SHP77 treated with DMSO at 0.1 percent for 48 hours (cell line): ENCODE measurements at regions not wholly inside any gene's neighbourhood (a gene's known extent, or its start where the extent isn't known, plus 50 kb on each side); places are given as distances from the start of the nearest gene placed in this dataset.

ENCODE experiments used
- DNase-seq: peaks from one replicate; lab custom pipeline; 2025; lab: John Stamatoyannopoulos, UW

DNA sequence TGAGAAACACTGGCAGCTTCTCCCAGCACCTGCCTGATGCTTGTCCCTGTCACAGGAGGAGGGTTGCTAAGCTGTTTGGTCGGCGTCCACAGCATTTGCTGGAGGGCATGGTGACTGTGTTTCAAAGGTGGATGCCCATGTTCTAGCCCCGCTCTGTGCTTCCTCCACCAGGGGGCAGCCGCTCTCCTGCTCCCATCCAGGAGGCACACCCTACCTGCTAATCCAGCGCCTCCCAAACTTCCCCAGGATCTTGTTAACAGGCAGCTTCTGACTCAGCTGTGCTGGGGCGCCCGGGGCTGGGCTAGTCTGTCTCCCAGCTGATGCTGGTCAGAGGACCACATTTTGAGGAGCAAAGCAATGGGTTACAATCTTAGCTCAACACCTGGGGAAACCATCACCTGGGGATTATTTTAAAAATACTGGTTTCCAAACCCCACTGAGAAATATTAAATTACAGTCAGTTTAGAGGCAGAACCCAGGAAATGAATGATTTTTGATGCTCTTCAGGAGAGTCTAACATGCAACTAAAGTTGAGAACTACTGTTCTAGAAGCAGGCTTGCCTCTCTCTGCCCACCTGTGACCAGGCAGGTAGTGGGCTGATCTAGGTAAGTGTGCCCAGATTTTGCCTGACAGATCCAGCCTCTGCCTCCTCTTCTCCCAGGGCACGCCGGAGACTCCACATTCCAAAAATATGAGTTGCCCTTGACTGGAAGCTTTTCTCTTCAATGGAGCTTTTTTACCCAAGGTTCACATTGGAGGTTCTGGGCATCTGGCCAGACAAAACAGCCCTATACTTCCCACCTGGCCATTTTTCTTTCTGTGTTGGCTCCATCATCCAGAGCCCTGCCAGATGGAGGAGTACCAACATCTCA, 92.7 kb upstream of the GPR26 start:
- DNase-seq: no peak

DNA sequence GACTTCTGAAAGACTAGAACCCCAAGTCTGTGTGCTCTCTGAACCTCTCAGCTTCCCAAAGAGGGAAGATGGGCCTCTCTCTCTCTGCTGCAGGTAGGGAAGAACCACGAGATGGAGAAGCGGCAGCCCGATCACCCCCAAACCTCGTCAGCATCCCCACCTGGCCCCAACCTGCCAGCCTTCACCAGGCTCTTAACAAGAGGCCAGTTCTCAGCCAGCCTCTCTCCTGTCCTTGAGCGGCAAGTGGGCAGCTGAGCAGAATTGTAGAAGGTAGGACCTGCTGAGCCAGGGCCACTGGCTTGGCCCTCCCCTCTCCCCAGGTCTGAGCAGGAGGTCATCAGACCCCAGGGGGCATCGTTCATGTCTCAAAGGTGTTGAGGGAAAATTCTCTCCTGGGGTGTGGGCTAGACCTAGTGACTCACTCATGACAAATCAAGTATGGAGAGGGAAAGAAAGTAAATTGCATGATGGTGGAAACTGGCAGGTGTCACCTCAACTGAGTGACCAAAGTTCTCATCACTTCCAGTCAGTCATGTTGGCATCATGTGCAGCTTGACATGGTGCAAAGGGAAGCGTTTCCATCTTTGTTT, 92.0 kb upstream of the GPR26 start:
- no peak for DNase-seq

DNA sequence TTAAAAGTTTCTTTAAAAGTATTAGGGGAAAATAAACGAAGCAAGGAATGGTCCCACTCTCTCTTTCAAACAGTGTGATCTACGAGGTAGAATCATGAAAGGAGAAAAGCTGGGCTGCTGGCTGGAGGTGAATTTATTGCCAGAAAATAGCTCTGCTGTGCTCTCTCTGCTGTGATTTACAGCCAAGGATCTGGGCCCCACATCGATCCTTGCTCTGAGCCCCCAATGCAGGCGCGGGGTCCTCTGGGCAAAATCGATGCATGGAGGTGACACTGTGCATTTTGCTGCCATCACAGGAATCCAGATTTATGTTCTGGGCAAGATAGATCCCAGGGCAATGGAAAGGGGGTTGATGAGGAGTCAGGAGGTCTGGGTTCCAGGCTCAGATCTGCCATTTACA, 91.0 kb upstream of the GPR26 start:
- DNase-seq: no peak

DNA sequence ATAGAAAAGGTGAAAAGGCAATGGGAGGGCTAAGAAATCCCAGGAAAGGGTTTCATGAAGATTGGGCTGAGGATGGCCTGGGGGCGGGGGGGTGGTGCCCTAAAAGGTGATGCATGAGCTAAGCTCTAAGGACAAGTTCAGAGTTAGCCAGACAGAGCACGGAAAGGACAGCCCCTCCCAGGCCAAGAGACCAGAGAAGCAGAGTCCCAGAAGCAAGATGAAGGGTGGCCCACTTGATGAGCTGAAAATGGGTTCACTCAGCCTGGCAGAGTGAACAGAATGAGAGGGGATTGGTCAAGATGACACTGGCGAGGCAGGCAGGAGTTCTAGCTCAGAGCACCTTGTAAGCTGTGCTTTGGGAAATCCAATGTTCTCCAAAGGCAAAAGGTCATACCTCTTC, 89.4 kb upstream of the GPR26 start:
- no peak for DNase-seq

DNA sequence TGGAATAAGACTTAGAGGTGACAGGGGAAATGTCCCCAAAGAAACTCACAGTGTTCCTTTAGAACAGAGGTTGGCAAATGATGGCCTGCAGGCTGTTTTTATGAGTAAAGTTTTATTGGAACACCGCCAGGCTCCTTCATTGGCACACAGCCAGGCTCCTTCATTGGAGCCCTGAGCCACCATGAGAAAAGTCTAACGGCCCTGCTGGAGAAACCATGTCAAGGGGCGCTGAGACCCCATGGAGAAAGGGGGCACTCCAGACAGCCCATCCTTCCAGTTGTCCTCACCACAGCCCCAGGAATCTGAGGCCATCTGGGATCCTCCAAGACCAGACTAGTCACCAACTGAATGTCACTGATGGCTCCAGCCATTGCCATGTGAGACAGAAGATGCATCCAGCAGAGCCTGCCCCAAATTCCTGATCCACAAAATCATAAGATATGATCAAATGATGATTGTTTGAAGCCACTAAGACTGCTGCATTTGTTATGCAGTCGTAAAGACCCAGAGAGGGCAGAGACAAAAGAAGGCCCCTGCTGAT, 88.2 kb upstream of the GPR26 start:
- no peak for DNase-seq

DNA sequence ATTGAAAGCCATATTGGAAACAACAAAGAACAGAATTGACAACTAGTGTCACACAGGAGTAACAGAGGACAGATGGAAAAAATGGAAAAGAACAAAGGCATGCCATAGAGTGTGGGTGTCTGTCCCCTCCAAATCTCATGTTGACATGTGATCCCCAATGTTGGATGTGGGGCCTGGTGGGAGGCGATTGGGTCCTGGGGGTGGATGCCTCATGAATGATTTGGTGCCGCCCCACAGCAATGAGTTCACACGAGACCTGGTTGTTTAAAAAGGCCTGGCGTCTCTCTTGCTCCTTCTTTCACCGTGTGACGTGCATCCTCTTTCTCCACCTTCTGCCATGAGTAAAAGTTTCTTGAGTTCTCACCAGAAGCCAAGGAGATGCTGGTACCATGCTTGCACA, 87.4 kb upstream of the GPR26 start:
- no peak for DNase-seq

DNA sequence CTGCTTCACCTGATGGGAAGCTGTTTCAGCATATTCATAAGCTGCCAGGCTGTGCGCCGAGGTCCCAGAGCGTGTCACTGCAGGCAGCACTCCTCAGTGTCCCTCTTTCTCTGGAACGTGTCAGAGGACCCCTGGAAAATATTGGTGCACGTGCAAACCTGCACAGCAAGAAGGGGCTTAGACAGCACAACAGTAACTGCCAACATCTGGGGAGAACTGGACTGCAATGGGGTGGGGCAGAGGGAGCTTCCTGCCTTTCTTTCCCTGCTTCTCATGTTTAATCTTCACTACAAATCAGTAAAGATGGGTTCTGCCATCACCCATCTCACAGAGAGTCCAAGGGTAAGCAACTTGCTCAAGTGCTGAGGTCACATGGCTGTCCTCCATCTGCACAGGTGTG, 86.5 kb upstream of the GPR26 start:
- DNase-seq: no peak

DNA sequence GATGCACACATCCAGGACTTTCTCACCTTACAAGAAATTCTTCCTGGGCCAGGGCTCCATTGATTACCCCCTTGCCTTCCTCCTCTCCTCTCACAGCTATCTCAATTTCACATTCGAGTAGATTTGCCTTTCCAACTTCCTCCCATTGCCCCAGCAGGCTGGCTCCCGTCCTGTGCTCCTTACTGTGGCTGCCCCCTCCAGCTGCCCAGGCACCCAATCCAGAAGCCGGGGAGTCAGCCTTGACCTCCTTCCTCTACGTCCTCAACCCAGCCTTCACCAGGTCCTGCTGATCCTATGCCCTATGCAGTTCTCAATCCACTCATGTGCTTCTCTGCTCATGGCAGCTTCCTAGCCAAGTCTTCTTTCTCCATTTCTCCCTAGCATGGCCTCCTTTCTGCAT, 85.7 kb upstream of the GPR26 start:
- DNase-seq: no peak

DNA sequence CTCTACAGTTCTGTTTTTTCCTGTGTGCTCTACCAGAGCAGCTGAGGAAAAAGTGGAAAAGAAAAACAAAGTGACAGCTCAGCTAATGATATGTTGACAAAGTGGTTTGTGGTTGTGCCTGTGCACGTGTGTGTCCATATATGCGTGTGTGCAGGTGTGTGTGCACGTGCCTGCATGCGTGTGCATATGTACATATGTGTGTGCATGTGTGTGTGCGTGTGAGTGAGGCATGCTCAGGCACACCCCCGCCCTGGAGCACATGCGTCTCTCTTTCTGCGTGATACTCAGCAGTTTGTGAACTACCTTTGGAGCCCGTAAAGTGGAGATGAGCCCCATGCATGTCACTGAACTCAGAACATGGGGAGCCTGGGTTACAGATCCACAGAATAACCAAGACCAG, 84.5 kb upstream of the GPR26 start:
- DNase-seq: no peak

DNA sequence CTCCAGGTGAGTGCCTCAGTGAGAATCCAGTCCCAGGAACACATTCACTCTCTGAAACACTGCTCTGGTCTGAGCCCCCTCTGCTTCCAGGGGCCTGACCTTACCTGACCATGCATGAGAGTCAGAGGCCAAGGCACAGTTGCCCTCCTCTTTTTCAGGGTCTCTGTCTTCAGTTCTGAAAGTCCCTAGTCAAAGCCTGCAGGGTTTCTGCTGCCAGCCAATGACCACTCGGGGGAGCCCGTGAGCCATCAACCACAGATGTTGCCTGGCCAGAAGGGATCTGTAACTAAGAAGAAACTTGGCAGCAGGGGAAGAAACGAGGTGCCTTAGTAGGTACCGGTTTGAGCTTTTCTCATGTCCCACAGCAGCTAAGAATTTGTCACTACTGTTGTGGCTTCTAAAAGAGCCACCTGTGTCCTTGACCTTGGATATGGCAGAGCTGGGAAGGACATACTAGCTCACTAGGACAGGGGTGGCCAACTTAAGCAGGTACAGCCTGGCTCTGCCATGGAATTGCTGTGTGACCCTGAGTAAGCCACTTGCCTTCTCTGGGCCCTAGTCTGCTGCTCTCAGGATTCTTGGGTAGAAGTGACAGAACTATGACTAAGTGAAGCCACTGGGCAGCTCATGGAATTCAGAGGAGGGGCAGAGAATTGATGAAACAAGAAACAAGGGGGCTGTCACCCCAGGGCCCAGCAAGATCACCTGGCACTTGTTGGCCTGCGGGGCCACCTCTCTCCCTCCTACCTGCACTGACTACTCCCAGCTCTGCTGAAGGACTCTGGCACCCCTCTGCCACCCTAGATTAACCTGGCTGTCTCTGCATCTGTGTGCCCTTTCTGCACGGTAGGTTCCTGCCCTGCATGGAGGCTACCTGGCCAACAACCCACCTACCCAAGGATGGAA, 83.8 kb upstream of the GPR26 start:
- DNase-seq: no peak

DNA sequence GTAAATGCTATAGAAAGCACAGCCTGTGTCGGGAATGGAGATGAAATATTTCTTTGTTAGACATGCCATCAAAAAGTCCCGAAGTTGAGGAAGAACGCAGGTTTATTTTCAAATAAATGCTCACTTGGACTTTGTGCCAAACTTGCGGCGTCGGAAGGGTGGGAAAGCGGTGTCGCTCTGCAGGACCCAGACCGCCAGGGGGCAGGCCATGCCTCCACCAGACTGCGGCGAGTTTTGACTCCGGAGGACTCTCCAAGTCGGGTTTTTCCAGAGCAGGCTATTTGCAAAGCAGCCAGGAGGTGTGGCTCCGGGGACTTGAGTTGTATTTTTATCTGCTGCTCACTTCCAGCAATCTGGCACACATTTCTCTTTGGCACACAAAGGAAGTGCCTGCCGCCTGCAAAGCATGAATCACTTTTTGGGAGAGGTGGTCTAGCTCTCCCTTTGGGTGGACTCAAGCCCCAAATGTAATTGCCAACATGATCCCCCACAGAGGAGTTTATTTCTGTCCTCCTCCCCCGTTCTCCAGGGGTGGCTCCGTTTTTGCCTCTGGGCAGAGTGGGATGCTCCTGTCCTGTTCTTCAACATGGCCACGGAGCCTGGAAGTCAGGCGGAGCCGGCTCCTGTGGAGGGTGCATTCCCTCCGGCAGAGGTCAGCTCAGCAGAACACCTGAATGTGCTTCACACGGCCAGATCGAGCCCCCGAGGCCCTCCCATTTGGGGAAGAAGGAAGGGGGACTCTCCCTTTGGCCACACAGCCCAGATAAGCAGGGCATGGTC, 82.3 kb upstream of the GPR26 start:
- peak; percentile 10 for DNase-seq

DNA sequence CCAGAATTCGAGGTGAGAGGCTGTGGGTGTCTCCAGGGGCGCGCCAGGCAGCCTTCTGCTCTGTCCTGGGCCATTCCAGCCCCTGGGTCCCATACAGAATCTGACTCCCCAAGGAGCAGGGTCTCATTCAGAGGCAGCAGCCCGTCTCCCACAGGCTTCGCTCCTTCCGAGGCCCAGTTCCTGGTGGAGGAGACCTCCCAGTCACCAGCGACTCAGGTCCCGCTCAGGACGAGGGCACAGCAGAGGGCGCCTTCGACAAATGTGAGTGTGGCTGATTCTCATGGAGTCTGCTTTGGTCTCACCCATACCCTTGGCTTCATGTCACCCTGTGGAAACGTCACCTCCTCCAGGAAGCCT, 81.8 kb upstream of the GPR26 start:
- no peak for DNase-seq

DNA sequence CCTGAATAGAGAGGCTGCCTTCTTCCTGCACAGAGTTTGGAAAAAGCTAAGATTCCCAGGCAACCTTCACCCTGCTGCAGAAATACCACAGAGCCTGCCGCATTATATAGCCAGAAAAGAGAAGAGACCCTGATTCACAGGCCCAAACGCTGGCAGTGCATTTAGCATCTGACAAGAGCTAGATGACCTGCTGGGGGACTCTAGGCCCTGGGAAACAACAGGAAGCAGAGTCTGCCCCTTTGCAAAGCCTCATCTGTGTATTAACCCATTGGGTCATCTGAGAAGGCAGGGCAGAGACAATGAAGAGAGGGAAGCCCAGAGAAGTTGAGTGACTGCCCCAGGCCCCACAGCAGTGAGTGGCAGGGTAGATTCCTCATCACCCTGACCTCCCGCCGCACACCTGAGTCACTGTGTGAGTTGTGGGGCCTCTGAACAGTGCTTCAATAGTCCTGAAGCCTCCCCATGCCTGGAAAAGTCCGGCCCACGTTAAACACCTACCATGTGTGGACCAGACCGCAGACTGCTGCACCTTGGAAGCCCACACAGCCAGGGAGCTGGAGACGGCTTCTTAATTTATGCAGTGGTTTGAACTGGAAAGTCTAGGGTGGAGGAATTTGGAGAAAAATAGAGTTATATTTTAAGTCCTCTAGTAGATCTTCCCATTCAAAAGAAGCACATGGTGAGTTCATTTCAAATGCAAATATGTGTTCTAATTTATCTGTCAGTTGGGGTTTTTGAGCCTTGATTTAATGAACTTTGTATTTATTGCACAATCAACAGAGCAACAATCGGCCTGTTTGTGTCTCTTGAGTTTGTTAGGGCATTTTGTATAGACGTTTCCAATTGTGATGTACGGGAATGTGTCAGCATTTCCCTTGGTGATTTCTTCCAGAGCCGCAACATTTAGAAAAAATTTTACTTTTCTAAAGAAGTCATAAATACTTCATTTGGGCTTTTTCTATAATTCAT, 80.4 kb upstream of the GPR26 start:
- no peak for DNase-seq

DNA sequence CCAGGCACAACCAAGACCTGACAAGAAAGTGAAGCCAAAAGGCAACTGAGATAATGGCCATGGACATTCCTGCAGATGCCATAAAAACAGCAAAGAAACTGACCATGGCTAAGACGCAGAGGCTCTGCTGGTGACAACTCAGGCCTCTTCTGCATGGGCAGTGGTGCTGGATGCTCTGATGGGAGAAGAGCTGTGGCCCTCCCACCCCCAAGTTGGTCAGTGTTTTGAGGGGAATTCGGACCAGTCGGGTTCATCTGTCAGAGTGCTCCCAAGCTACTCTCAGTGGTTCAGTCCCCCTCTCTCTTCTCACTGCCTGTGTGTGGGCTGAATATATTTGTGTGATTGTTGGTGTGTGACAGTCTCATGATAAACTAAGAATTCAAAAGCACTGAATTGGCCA, 79.0 kb upstream of the GPR26 start:
- DNase-seq: no peak

DNA sequence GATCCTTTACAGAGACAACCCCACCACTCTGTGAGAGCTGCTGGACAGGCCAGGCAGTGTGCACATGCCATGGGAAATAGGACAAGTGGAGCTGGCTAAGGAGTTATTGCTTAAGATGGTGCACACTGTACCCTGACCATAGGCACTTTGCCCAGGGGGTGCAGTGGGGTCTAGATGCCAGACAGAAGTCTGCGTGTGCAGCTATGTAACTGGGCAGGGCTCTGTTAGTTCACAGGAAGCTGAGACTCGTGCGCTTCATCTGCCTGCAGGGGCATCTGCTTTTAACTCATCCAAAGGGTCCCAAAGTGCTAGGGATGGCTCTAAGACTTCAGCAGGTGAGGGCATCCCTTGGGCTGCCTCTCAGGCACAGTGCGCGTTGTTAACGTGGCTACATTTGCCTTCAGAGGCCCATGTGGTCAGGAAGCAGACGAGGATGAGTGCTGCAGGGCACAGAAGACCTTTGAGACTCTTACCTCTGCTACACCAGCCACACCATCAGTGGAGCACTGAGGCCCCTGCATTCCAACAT, 77.7 kb upstream of the GPR26 start:
- DNase-seq: no peak

DNA sequence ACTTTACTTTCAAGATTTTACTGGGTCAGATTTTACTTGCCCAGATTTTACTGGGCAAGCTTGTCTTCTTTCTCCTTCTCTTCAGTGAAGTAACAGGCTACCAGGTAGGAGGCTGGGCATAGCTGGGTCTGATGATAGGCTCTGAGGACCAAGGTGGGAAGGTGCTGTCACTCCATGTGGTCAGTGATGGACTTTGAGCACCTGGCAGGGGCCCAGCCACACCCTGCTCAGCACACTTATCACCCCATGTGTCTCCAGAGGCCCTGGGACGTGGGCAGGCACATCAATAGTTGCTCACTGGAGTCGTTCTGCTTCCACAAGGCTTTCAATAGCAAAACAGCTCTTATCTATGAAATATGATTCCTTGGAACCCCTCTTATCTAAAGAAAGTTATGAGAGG, 70.5 kb upstream of the GPR26 start:
- no peak for DNase-seq

DNA sequence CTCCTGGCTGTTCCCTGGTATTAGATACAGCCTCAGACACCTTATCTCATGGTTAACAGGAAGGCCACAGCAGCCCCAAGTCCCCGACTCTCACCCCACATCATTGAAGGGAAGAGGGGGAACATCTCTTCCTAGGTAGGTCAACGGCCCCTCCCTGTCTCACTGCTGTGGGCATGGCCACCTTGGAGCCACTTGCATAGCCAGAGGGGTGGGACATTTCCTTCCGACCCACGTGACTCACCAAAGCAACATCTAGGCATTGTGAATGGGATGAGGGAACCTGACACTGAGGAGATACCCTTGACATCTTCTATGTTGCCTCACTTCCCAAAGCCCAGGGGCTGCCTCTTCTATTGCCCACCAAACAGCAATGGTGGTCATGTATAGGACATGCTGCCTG, 68.5 kb upstream of the GPR26 start:
- no peak for DNase-seq

DNA sequence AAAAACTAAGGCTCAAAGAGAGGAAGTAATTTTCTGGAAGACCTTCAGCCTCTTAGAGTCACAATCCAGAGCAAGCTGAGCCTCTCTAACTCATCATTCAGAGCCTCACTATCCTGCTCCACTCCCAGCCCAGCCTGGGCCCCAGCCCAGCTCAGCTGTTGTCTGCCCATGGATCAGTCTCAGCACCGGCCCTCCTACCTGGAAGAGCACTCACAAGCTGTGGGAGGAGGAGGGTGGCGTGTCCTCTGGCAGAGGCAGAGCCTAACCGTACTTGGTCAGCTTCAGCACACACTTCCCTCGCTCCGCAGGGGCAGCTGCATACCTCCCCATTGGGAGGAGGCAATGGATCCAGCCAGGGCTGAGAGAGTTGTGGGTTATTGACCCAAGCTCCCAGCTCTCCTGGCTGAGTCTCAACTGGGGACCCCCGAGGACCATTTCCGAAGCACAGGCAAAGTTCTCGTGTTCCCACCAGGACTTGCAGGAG, 66.7 kb upstream of the GPR26 start:
- no peak for DNase-seq

DNA sequence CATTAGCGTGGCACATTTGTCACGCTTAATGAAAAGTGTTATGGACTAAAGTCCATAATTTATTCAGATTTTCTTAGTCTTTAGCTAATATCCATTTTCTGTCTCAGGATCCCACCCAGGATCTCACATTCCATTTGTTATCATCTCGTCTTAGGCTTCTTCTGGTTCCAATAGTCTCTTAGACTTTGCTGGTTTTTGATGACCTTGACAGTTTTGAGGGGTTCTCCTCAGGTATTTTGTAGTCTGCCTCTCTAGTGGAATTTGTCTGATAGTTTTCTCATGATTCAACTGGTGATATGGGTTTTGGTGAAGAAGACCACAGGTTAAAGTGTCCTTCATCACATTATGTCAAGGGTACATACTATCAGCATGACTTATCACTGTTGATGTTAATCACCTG, 66.0 kb upstream of the GPR26 start:
- no peak for DNase-seq

DNA sequence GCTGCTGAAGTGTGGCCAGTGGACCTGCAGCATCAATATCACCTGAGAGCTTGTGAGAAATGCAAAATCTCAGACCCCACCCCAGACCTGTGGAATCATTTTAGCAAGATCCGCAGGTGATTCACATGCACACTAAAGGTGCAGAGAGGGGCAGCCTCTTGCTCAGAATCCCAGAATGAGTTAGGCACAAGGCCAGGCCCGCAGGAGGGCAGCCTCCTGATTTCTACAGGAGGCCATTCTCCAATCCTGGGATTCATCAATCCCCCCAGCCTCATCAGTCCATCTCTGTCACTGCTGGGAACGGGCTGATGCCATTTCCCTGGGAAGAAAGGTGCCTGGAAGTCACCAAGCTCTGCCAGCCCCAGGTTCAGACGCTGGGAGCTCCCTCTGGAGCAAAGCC, 63.0 kb upstream of the GPR26 start:
- no peak for DNase-seq
